Trophoblast cell (in vitro differentiated cells and primary cell): ENCODE measurements at regions not wholly inside any gene's neighbourhood (a gene's known extent, or its start where the extent isn't known, plus 50 kb on each side); places are given as distances from the start of the nearest gene placed in this dataset.
"Not testable (repeated sequence)": the region's sequence is repeated elsewhere in the genome, so short reads cannot be mapped to it uniquely, and the experiment has no call there.

Experiments used
- DNase-seq, 2 donors: peaks; one replicate each; pipeline ENCODE4 v3.0.0-alpha.2; 2016
- H2AFZ ChIP-seq: 2 replicates; pipeline ENCODE4 v1.6.1; 2013; ENCODE audit warnings: low read length, moderate library complexity, mild to moderate bottlenecking; ENCODE audit not compliant: insufficient read depth, poor library complexity
- H2AK5ac ChIP-seq: 2 replicates; pipeline ENCODE4 v1.6.1; 2013; ENCODE audit warnings: mild to moderate bottlenecking, low read length
- H2BK120ac ChIP-seq: 2 replicates; pipeline ENCODE4 v1.6.1; 2013; ENCODE audit warnings: low read length, mild to moderate bottlenecking, moderate library complexity; ENCODE audit not compliant: insufficient read depth, poor library complexity
- H2BK12ac ChIP-seq: 2 replicates; pipeline ENCODE4 v1.6.1; 2013; ENCODE audit warnings: mild to moderate bottlenecking, low read length, moderate library complexity
- H2BK5ac ChIP-seq: 2 replicates; pipeline ENCODE4 v1.6.1; 2013; ENCODE audit warnings: low read length, low read depth, moderate library complexity, mild to moderate bottlenecking; ENCODE audit not compliant: poor library complexity
- H3K14ac ChIP-seq: 2 replicates; pipeline ENCODE4 v1.6.1; 2013; ENCODE audit warnings: mild to moderate bottlenecking, low read length
- H3K18ac ChIP-seq: 2 replicates; pipeline ENCODE4 v1.6.1; 2013; ENCODE audit warnings: mild to moderate bottlenecking, low read length
- H3K23ac ChIP-seq: 2 replicates; pipeline ENCODE4 v1.6.1; 2013; ENCODE audit warnings: low read length
- H3K27ac ChIP-seq: 2 replicates; pipeline ENCODE4 v1.5.1; 2013; ENCODE audit warnings: low read depth, mild to moderate bottlenecking, inconsistent platforms, low read length, moderate library complexity
- H3K27me3 ChIP-seq: 2 replicates; pipeline ENCODE4 v1.6.1; 2013; ENCODE audit warnings: inconsistent platforms, mild to moderate bottlenecking, low read length, moderate library complexity; ENCODE audit not compliant: insufficient read depth
- H3K36me3 ChIP-seq, 2 experiments: 1 replicate in 1 of 2; 2 replicates in 1 of 2; pipeline ENCODE4 v1.6.1; 2013; ENCODE audit warnings: low read length in 2 of 2, mild to moderate bottlenecking in 2 of 2, moderate library complexity in 1 of 2; ENCODE audit not compliant: insufficient read depth in 2 of 2, control insufficient read depth in 1 of 2
- H3K4ac ChIP-seq: 2 replicates; pipeline ENCODE4 v1.6.1; 2013; ENCODE audit warnings: low read depth, mild to moderate bottlenecking, low read length, moderate library complexity
- H3K4me1 ChIP-seq, 2 experiments: 1 replicate in 1 of 2; 2 replicates in 1 of 2; pipeline ENCODE4 v1.6.1; 2013; ENCODE audit warnings: low read length in 2 of 2, mild to moderate bottlenecking in 2 of 2, moderate library complexity in 1 of 2; ENCODE audit not compliant: insufficient read depth in 2 of 2, control insufficient read depth in 1 of 2
- H3K4me2 ChIP-seq: 2 replicates; pipeline ENCODE4 v1.6.1; 2013; ENCODE audit warnings: inconsistent platforms, mild to moderate bottlenecking, low read length, moderate library complexity
- H3K4me3 ChIP-seq: 2 replicates; pipeline ENCODE4 v1.5.1; 2013; ENCODE audit warnings: mild to moderate bottlenecking, low read depth, low read length, inconsistent platforms
- H3K79me1 ChIP-seq: one replicate; pipeline ENCODE4 v1.6.1; 2013; ENCODE audit warnings: low read length
- H3K79me2 ChIP-seq: 2 replicates; pipeline ENCODE4 v1.6.1; 2013; ENCODE audit warnings: low read length, mild to moderate bottlenecking; ENCODE audit not compliant: control insufficient read depth, insufficient read depth, poor library complexity
- H3K9ac ChIP-seq: 2 replicates; pipeline ENCODE4 v1.6.1; 2013; ENCODE audit warnings: mild to moderate bottlenecking, low read length
- H3K9me3 ChIP-seq: 2 replicates; pipeline ENCODE4 v1.6.1; 2013; ENCODE audit warnings: low read depth, mild to moderate bottlenecking, control low read depth, inconsistent platforms, low read length; ENCODE audit not compliant: insufficient read depth
- H4K12ac ChIP-seq: 2 replicates; pipeline ENCODE4 v1.6.1; 2013; ENCODE audit warnings: low read depth, mild to moderate bottlenecking, low read length, moderate library complexity
- H4K8ac ChIP-seq: 2 replicates; pipeline ENCODE4 v1.6.1; 2013; ENCODE audit warnings: low read depth, mild to moderate bottlenecking, low read length, moderate library complexity
- H4K91ac ChIP-seq: one replicate; pipeline ENCODE4 v1.6.1; 2013; ENCODE audit warnings: low read depth, mild to moderate bottlenecking, low read length, moderate library complexity
- WGBS: extraction: QIAGEN DNeasy Blood & Tissue Kit; methylation state at CpG from one replicate; pipeline ENCODE4 v1.1.7; 2013; ENCODE audit warnings: missing lambda C conversion rate; ENCODE audit not compliant: insufficient read length, insufficient coverage; ENCODE audit errors: extremely low coverage; 5-methylcytosine and 5-hydroxymethylcytosine counted together

DNA sequence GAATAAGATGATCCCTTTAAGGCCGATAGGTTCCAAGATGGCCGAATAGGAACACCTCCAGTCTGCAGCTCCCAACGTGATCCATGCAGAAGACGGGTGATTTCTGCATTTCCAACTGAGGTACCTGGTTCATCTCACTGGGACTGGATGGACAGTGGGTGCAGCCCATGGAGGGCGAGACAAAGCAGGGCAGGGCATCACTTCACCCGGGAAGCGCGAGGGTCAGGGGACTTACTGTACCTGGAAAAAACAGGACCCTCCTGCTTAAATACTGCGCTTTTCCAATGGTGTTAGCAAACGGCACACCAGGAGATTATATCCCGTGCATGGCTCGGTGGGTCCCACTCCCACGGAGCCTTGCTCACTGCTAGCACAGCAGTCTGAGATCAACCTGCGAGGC is 163.2 kb upstream of the SMARCAD1 start:
- not testable (repeated sequence) for H2AFZ ChIP-seq, H3K4me3 ChIP-seq, H4K8ac ChIP-seq, H3K36me3 ChIP-seq, H2BK12ac ChIP-seq, H3K14ac ChIP-seq, H3K79me2 ChIP-seq, H3K4ac ChIP-seq, H3K4me1 ChIP-seq, H3K18ac ChIP-seq, H2BK5ac ChIP-seq, H3K9ac ChIP-seq, H4K91ac ChIP-seq, H3K23ac ChIP-seq, H3K27me3 ChIP-seq, H2AK5ac ChIP-seq, DNase-seq, H4K12ac ChIP-seq, H3K79me1 ChIP-seq, H3K9me3 ChIP-seq, H3K4me2 ChIP-seq, H3K27ac ChIP-seq, H2BK120ac ChIP-seq
- WGBS, result no CpG with 5 or more reads among the region's 14 CpGs

DNA sequence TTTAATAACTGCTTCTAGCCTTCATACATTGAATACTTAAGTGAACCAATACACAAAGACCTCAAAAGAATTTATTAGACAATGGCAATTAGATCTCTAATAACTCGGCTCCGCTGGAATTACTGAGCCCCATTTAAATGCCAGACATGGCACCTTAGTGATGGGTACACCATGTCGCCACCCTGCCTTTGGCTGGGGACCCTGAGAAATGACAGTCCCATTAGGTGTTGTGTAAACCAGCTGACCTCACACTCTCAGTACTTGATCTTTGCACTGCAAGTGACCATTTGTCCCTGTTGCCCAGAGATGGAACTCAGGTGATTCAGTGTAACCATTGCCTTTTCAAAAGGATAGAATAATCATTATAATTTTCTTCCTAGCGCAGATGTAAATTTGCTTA is 144.6 kb upstream of the SMARCAD1 start:
- Histone ChIP-seq H3K4me1 (no peaks in the 10 kb centered on the region), H3K18ac (no peak overlapping the region), H2AK5ac (no peak overlapping the region), H3K27me3 (no peaks in the 10 kb centered on the region), H3K79me2 (no peaks in the 10 kb centered on the region), H3K27ac (no peak overlapping the region), H3K4ac (no peak overlapping the region), H3K79me1 (no peaks in the 10 kb centered on the region), H2BK12ac (no peak overlapping the region), H4K91ac (no peak overlapping the region), H3K4me2 (no peak overlapping the region), H3K23ac (no peak overlapping the region), H2BK120ac (no peak overlapping the region), H2BK5ac (no peak overlapping the region), H3K36me3 (no peaks in the 10 kb centered on the region), H3K14ac (no peak overlapping the region), H3K9ac (no peak overlapping the region), H3K9me3 (no peaks in the 10 kb centered on the region), H3K4me3 (no peak overlapping the region), H4K8ac (no peak overlapping the region), H2AFZ (no peak overlapping the region), H4K12ac (no peak overlapping the region)
- WGBS, result no CpG with 5 or more reads among the region's 4 CpGs
- DNase-seq, result no peak

DNA sequence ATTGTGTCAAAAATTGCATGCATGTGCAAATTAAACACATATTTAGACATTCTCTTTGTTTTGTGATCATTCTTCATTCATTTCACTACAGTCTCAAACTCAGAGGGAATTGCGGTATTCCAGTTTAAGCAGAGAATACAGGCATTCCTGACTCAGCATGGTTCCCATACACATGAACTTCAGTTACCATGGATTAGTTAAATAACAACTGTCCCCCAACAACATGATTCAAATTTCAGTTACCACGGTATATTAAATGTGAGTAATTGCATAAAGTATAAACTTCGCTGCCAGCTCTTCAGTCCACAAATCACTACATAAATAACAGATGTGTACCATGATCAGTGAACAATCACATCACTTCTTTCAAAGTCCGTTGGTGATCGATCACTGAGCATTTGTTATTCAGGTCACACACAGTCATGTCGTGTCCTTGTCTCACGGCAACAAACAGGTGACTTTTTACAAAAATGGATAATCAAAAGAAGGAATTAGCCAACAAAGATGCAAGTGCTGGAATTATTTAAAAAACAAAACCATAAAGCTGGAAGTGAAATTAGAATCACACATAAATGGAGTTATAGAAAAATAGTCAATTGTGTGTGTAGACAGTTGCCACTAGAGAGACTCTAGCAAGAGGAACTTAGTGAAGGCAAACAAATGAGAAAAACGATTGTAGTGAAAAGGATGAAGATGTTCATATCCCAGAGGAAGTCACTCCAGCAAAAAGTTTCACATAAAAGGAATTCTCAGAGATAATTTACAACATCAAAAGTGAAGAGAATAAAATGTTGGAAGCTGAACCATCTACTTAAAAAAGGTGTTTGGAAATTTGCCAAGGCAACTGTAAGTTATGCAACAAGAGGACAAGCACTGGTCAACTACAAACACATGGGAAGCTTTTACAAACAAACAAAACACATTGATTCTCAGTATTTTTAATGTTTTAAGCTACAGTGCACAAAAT is 138.6 kb upstream of the SMARCAD1 start:
- H3K79me2 ChIP-seq, result no peaks in the 10 kb centered on the region
- no peaks in the 10 kb centered on the region for H3K36me3 ChIP-seq
- H3K9me3 ChIP-seq, result no peaks in the 10 kb centered on the region
- H3K27me3 ChIP-seq, result no peaks in the 10 kb centered on the region
- H3K9ac ChIP-seq, result no peak overlapping the region
- no peaks in the 10 kb centered on the region for H3K79me1 ChIP-seq
- H4K12ac ChIP-seq, result no peak overlapping the region
- no peaks in the 10 kb centered on the region for H3K4me1 ChIP-seq
- no peak overlapping the region for H2BK120ac ChIP-seq
- no peak overlapping the region for H3K4me3 ChIP-seq
- no peak for DNase-seq
- no peak overlapping the region for H3K4me2 ChIP-seq
- H3K14ac ChIP-seq, result no peak overlapping the region
- no peak overlapping the region for H2AFZ ChIP-seq
- H2AK5ac ChIP-seq, result no peak overlapping the region
- no peak overlapping the region for H3K18ac ChIP-seq
- H3K4ac ChIP-seq, result no peak overlapping the region
- H3K27ac ChIP-seq, result no peak overlapping the region
- no peak overlapping the region for H2BK12ac ChIP-seq
- no peak overlapping the region for H3K23ac ChIP-seq
- no peak overlapping the region for H4K91ac ChIP-seq
- no CpG with 5 or more reads among the region's 8 CpGs for WGBS
- H4K8ac ChIP-seq, result no peak overlapping the region
- no peak overlapping the region for H2BK5ac ChIP-seq

DNA sequence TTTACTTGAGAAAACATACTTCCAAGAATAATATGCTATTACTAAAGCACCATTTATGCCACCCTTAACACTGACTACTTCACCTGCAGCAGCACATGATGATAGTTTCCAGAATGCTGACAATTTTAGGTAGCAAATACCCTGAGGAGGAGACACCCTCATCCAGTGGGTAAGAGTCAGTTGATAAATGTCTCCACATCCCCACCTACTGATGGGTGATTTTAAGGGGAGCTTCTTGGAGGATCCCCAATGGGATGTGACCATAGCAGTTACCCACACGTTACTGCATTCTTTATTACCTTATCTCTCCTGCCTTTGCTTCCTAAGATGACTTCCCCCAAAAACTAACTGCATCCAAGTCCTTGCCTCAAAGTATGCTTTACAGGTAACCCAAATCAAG is 131.2 kb upstream of the SMARCAD1 start:
- no CpG with 5 or more reads among the region's 1 CpG for WGBS
- no peak overlapping the region for H3K9ac ChIP-seq
- no peak overlapping the region for H2AFZ ChIP-seq

More for the DNA sequence above, 131.2 kb upstream of the SMARCAD1 start:
- Histone ChIP-seq H3K9me3 (peaks cover 3% of the 10 kb centered on the region), H2BK120ac (no peak overlapping the region), H3K4ac (no peak overlapping the region), H2AK5ac (no peak overlapping the region), H3K14ac (no peak overlapping the region), H3K4me1 (no peaks in the 10 kb centered on the region), H3K36me3 (no peaks in the 10 kb centered on the region), H2BK12ac (no peak overlapping the region), H3K4me2 (no peak overlapping the region), H3K27ac (no peak overlapping the region), H3K79me2 (no peaks in the 10 kb centered on the region), H3K79me1 (no peaks in the 10 kb centered on the region), H4K91ac (no peak overlapping the region), H3K27me3 (no peaks in the 10 kb centered on the region), H4K8ac (no peak overlapping the region), H3K23ac (no peak overlapping the region), H3K18ac (no peak overlapping the region), H3K4me3 (no peak overlapping the region), H4K12ac (no peak overlapping the region), H2BK5ac (no peak overlapping the region)
- DNase-seq, result no peak
